Astrocyte of the spinal cord (primary cell): ENCODE measurements at regions not wholly inside any gene's neighbourhood (a gene's known extent, or its start where the extent isn't known, plus 50 kb on each side); places are given as distances from the start of the nearest gene placed in this dataset.
"Not testable (repeated sequence)": the region's sequence is repeated elsewhere in the genome, so short reads cannot be mapped to it uniquely, and the experiment has no call there.

ENCODE experiments used
- DNase-seq: peaks from one replicate; pipeline ENCODE4 v3.0.0; 2011; ENCODE audit warnings: low read depth, low spot score
- H3K4me3 ChIP-seq: 2 replicates; pipeline ENCODE4 v1.5.1; 2011; ENCODE audit warnings: low read depth, mild to moderate bottlenecking, low read length, moderate library complexity
- in situ Hi-C: cut with HindIII; loops from 2 replicates; pipeline ENCODE4 v1.10.0; 2017; ENCODE audit warnings: low sequenced_read_pairs
- TF ChIP-seq, protein P1 (sequence below): IDR thresholded peaks from 2 replicates; pipeline ENCODE4 v1.5.1; 2012; ENCODE audit warnings: low read depth, mild to moderate bottlenecking, low read length, inconsistent platforms

DNA sequence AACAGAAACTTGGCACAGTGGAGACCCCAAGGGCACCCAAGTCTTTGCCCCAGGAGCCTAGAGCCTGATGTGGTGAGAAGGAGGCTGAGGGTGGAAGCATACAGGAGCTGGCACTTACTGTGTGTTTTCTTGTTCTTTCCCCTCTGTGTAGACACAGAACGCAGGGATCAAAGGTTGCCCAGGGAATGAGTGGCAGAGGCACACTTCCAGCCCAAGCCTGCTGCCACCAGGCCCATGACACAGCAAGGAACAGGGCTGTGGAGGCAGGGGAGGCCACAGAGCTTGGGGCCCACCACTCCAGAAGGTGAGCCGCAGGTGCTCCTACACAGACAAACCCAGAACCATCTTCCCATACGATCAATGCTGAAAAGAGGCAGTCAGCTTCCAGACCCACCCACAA, 73.9 kb upstream of the S1PR3 start:
- in situ Hi-C loops = no loop called here
- DNase-seq = no peak
- TF ChIP-seq, protein P1, sequence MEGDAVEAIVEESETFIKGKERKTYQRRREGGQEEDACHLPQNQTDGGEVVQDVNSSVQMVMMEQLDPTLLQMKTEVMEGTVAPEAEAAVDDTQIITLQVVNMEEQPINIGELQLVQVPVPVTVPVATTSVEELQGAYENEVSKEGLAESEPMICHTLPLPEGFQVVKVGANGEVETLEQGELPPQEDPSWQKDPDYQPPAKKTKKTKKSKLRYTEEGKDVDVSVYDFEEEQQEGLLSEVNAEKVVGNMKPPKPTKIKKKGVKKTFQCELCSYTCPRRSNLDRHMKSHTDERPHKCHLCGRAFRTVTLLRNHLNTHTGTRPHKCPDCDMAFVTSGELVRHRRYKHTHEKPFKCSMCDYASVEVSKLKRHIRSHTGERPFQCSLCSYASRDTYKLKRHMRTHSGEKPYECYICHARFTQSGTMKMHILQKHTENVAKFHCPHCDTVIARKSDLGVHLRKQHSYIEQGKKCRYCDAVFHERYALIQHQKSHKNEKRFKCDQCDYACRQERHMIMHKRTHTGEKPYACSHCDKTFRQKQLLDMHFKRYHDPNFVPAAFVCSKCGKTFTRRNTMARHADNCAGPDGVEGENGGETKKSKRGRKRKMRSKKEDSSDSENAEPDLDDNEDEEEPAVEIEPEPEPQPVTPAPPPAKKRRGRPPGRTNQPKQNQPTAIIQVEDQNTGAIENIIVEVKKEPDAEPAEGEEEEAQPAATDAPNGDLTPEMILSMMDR = no peak
- no peak overlapping the region for H3K4me3 ChIP-seq

DNA sequence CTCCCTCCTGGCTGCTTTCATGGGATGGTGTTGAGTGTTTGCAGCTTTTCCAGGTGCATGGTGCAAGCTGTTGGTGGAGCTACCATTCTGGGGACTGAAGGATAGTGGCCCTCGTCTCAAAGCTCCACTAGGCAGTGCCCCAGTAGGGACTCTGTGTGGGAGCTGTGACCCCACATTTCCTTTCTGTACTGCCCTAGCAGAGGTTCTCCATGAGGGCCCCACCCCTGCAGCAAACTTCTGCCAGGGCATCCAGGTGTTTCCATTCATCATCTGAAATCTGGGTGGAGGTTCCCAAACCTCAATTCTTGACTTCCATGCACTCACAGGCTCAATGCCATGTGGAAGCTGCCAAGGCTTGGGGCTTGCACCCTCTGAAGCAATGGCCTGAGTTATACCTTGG, 72.7 kb upstream of the S1PR3 start:
- H3K4me3 ChIP-seq, DNase-seq, in situ Hi-C loops: not testable (repeated sequence)

DNA sequence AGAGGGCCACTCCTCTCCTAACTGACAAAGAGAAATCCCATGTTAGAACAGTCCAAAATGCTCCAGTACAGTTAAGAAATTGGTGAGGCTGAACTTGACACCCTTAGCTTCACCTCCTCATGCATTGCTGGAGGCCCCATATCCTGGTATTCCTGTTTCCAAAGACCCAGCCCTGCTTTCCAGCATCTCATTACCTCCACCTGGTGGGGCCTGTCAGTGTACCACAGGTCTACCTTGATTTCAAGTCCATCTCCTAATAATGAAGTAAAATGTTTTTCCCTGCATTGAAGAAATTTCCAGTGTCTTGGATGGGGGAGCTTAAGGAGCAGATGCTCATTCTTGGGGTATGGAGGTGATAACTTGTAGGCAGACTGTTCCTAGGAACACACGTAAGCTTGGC, 70.6 kb upstream of the S1PR3 start:
- TF ChIP-seq, protein P1 = peak; percentile 12
- H3K4me3 ChIP-seq = no peak overlapping the region
- in situ Hi-C loops = no loop called here
- no peak for DNase-seq

DNA sequence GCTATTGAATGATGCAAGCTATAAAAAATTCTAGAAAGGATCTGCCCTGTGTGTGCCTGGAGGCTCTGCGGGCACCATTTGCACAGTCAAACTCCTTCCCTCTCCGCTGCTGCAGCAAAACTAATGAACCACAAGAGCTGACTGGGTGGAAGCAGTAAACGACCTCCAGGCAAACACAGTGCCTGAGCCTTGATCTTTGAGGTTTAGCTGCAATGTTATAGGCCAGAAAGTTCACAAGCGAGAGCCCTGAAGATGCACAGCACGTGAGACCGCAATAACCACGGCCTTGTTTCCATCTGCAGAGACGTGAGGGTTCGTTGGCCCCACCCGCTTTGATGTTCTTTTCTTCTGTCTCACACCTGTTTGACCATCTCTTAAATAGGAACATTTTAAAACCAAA, 69.2 kb upstream of the S1PR3 start:
- in situ Hi-C loops = no loop called here
- no peak overlapping the region for H3K4me3 ChIP-seq
- TF ChIP-seq, protein P1 = no peak
- no peak for DNase-seq

DNA sequence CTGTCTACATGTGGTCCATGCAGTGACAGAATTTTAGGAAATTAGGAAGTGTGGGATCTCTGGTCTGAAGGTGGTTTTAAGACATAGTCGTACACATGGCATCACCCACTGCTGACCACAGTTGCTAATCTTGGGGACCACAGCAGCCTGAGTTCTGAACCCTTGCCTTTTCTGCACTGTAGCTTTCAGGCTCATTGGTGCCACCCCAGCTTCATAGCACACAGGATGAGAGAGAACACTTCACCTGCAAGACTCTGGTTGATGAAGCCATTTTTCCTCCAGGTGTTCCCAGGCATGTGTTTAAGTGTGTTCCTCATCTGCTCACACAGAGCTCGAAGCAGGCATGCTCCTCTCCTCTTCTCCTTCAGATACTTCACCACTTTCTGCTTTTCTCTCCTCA, 68.2 kb upstream of the S1PR3 start:
- TF ChIP-seq, protein P1 = no peak
- in situ Hi-C loops = no loop called here
- DNase-seq = no peak

DNA sequence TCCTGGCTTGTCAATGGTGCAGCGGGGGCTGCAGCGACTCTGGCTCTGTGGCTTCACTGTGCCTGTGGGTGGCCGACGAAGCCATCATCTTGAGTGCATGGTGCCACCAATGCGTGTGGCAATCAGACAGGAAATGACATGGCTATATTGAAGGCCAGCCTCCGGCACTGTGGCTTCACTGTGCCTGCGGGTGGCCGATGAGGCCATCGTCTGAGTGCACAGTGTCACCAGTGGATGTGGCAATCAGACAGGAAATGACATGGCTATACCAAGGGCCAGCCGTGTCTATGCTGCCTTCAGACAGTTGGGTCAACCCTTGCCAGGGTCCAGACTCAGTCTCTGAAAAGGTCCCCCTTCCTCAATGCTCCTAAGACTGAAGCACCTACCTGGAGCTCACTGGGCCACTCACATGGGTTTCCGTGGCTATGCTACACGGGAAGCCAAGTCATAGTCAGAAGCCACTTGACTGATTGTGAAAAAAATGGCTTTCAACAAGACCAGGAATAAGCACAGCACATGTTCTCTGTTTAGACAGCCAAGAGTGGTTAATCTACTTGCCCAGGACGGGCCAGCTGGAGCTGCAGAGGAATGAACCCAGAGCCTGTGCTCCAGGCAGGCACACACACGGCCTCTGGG, 67.5 kb upstream of the S1PR3 start:
- H3K4me3 ChIP-seq = no peak overlapping the region
- in situ Hi-C loops = no loop called here
- no peak for DNase-seq
- TF ChIP-seq, protein P1 = no peak

More for the DNA sequence above, 68.2 kb upstream of the S1PR3 start:
- no peak overlapping the region for H3K4me3 ChIP-seq

DNA sequence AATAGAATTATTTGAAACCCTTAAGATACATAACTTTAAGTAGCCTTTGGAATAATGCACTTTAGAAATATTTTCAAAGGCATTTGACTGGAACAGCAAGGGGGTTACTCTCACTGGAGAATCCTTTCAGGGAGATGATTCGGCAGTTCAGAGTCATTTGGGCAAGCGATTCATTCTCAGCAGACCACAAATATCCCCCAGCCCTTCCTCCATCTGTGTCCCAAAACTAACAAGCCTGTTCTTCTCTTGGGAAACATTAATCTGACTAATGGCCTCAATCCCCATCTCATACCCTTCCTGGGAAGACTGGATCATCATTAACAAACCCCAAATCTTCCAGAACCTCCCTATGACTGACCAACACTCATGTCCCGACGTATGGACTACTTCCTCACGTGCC, 65.8 kb upstream of the S1PR3 start:
- in situ Hi-C loops = no loop called here
- TF ChIP-seq, protein P1 = no peak
- no peak for DNase-seq
- no peak overlapping the region for H3K4me3 ChIP-seq
